PC-9 (cell line): ENCODE measurements at regions not wholly inside any gene's neighbourhood (a gene's known extent, or its start where the extent isn't known, plus 50 kb on each side); places are given as distances from the start of the nearest gene placed in this dataset.

Source experiments
- BruUV-seq: library from RNA; stranded (reverse); fragments of 400-500 nt; replicated peaks from 2 replicates; lab custom pipeline; 2021; lab: Mats Ljungman, UMichigan
- CTCF ChIA-PET: fragments of 300-600 bp; sonication (Branson Sonifier 250); formaldehyde crosslinking; loops from one replicate; lab custom pipeline; 2022; ENCODE audit warnings: antibody characterized with exemption; lab: Charles Lee
- POLR2A ChIA-PET: fragments of 300-600 bp; sonication (Branson Sonifier 250); formaldehyde crosslinking; loops from one replicate; lab custom pipeline; 2022; ENCODE audit warnings: antibody characterized with exemption; ENCODE audit not compliant: unreplicated experiment; lab: Charles Lee
- DNase-seq, 2 experiments: peaks; one replicate each; pipeline versions ENCODE4 v3.0.0 to v3.0.0-alpha.2; 2015 to 2022; ENCODE audit warnings: mixed read lengths in 1 of 2
- H2AFZ ChIP-seq: fragments of 200-600 bp; sonication (generic); 2 replicates; pipeline ENCODE4 v1.8.1; 2017; ENCODE audit warnings: antibody characterized with exemption
- H3F3A ChIP-seq: fragments of 200-600 bp; sonication (generic); 2 replicates; pipeline ENCODE4 v1.8.1; 2017; ENCODE audit warnings: antibody characterized with exemption, mild to moderate bottlenecking, low read depth; ENCODE audit not compliant: insufficient read depth
- H3K27ac ChIP-seq: fragments of 200-600 bp; sonication (generic); 2 replicates; pipeline ENCODE4 v1.6.1; 2016; ENCODE audit warnings: mixed run types
- H3K27me3 ChIP-seq: fragments of 200-600 bp; sonication (generic); 2 replicates; pipeline ENCODE4 v1.6.1; 2016; ENCODE audit warnings: low read depth, mixed run types; ENCODE audit not compliant: insufficient read depth
- H3K36me3 ChIP-seq: fragments of 200-600 bp; sonication (generic); 2 replicates; pipeline ENCODE4 v1.6.1; 2016; ENCODE audit warnings: low read depth, mixed run types
- H3K4me1 ChIP-seq: fragments of 200-600 bp; sonication (generic); replicated peaks from 2 replicates; pipeline ENCODE4 v1.6.1; 2016; ENCODE audit warnings: mixed run types; ENCODE audit not compliant: insufficient read depth
- H3K4me2 ChIP-seq: fragments of 200-600 bp; sonication (generic); 2 replicates; pipeline ENCODE4 v1.6.1; 2017; ENCODE audit warnings: mixed run types
- H3K4me3 ChIP-seq: fragments of 200-600 bp; sonication (generic); 2 replicates; pipeline ENCODE4 v1.6.1; 2016; ENCODE audit warnings: mixed run types
- H3K79me2 ChIP-seq: fragments of 200-600 bp; sonication (generic); 2 replicates; pipeline ENCODE4 v1.6.1; 2017; ENCODE audit warnings: low read depth, mixed run types
- H3K9me2 ChIP-seq: fragments of 200-600 bp; sonication (generic); 2 replicates; pipeline ENCODE4 v1.8.1; 2017; ENCODE audit warnings: mild to moderate bottlenecking; ENCODE audit not compliant: insufficient read depth
- H3K9me3 ChIP-seq: fragments of 200-600 bp; sonication (generic); 2 replicates; pipeline ENCODE4 v1.8.1; 2016; ENCODE audit warnings: low read depth; ENCODE audit not compliant: insufficient read depth
- H4K20me1 ChIP-seq: fragments of 200-600 bp; sonication (generic); 2 replicates; pipeline ENCODE4 v1.8.1; 2017; ENCODE audit not compliant: insufficient read depth
- CTCF ChIP-seq: fragments of 200-600 bp; sonication (generic); conservative IDR thresholded peaks from 2 replicates; pipeline ENCODE4 v1.6.1; 2017; ENCODE audit warnings: mixed run types, antibody characterized with exemption, mild to moderate bottlenecking, moderate library complexity
- EZH2 ChIP-seq: fragments of 200-600 bp; sonication (generic); IDR thresholded peaks from 2 replicates; pipeline ENCODE4 v1.8.0; 2017; ENCODE audit warnings: antibody characterized with exemption, low read depth
- intact Hi-C: fragments of 100-400 bp; cut with micrococcal nuclease; formaldehyde crosslinking; loops from one replicate; pipeline ENCODE4 v1.10.0; 2022; ENCODE audit not compliant: unreplicated experiment

- ChIA-PET POLR2A (no interaction called here), CTCF (no interaction called here)
- no peak overlapping the region for H2AFZ ChIP-seq
These were observed 122.5 kb downstream of the IRS1 start for GRCh38 chr2:226677080-226677479.

GRCh38 chr2:226676618-226677017 is 123.0 kb downstream of the IRS1 start:
- ChIA-PET CTCF (no interaction called here), POLR2A (no interaction called here)
- no peaks in the 10 kb centered on the region for H3K27me3 ChIP-seq
- intact Hi-C loops: no loop called here
- BruUV-seq: no TSS peak
- peaks cover 21% of the 10 kb centered on the region; the same call in 1 of the 2 replicates for H3F3A ChIP-seq
- DNase-seq: no peak
- H3K4me1 ChIP-seq: peaks cover 30% of the 10 kb centered on the region
- H3K9me3 ChIP-seq: no peaks in the 10 kb centered on the region; the same call in 1 of the 2 replicates
- H3K79me2 ChIP-seq: no peaks in the 10 kb centered on the region
- no peak overlapping the region for H3K4me3 ChIP-seq
- no peak overlapping the region for H2AFZ ChIP-seq
- H3K4me2 ChIP-seq: no peak overlapping the region
- TF ChIP-seq EZH2 (no peak), CTCF (no peak)
- no peaks in the 10 kb centered on the region for H3K36me3 ChIP-seq
- H4K20me1 ChIP-seq: no peaks in the 10 kb centered on the region
- no peaks in the 10 kb centered on the region for H3K9me2 ChIP-seq
- H3K27ac ChIP-seq: no peak overlapping the region

More at GRCh38 chr2:226677080-226677479, 122.5 kb downstream of the IRS1 start:
- no peak for DNase-seq
- Histone ChIP-seq H3K27ac (no peak overlapping the region), H4K20me1 (no peaks in the 10 kb centered on the region), H3K79me2 (no peaks in the 10 kb centered on the region), H3K4me2 (no peak overlapping the region), H3K4me3 (no peak overlapping the region), H3K27me3 (no peaks in the 10 kb centered on the region), H3K4me1 (peaks cover 28% of the 10 kb centered on the region), H3K9me3 (no peaks in the 10 kb centered on the region; the same call in 1 of the 2 replicates), H3K9me2 (no peaks in the 10 kb centered on the region), H3F3A (peaks cover 20% of the 10 kb centered on the region; the same call in 1 of the 2 replicates), H3K36me3 (no peaks in the 10 kb centered on the region)
- intact Hi-C loops: no loop called here
- no TSS peak for BruUV-seq
- no peak for TF ChIP-seq EZH2
- no peak for TF ChIP-seq CTCF

- Histone ChIP-seq H3K27ac (peak overlapping the region; percentile 66), H3K9me2 (no peaks in the 10 kb centered on the region), H3K4me1 (peaks cover 34% of the 10 kb centered on the region), H3K36me3 (no peaks in the 10 kb centered on the region), H3K4me2 (peak overlapping the region; percentile 29), H3K4me3 (no peak overlapping the region), H3K27me3 (no peaks in the 10 kb centered on the region), H2AFZ (no peak overlapping the region), H3K9me3 (no peaks in the 10 kb centered on the region; the same call in 1 of the 2 replicates), H3F3A (peaks cover 21% of the 10 kb centered on the region; the same call in 1 of the 2 replicates), H3K79me2 (no peaks in the 10 kb centered on the region), H4K20me1 (no peaks in the 10 kb centered on the region)
- no TSS peak for BruUV-seq
- DNase-seq: no peak
- no peak for TF ChIP-seq CTCF
- ChIA-PET POLR2A (interaction anchor here (0.6 kb wide), 1 partner anchor 488 kb away, joined by 3 read pairs; no protein-coding TSS in a partner anchor), CTCF (interaction anchor here (0.5 to 1.5 kb wide), 2 partner anchors 458 to 1082 kb away, joined by 3 to 4 read pairs; no protein-coding TSS in a partner anchor)
- intact Hi-C loops: loop anchor here (5.0 kb wide), 1 partner anchor 262 kb away; no protein-coding TSS in a partner anchor
These were observed 125.5 kb downstream of the IRS1 start for GRCh38 chr2:226674123-226674522.
